Parathyroid adenoma (tissue), 2 donors: ENCODE measurements at regions not wholly inside any gene's neighbourhood (a gene's known extent, or its start where the extent isn't known, plus 50 kb on each side); places are given as distances from the start of the nearest gene placed in this dataset.
A peak's percentile ranks its signal among the peaks of the same experiment; 100 is the strongest.

ENCODE experiments used
- H2AFZ ChIP-seq: fragments of 300-600 bp; sonication (generic); one replicate; pipeline ENCODE4 v1.7.0; 2017; ENCODE audit warnings: antibody characterized with exemption, mild to moderate bottlenecking
- H3K27ac ChIP-seq: fragments of 300-600 bp; sonication (generic); one replicate; pipeline ENCODE4 v1.7.0; 2017
- H3K27me3 ChIP-seq: fragments of 300-600 bp; sonication (generic); one replicate; pipeline ENCODE4 v1.7.0; 2017; ENCODE audit warnings: low read length; ENCODE audit not compliant: control insufficient read depth, insufficient read depth
- H3K36me3 ChIP-seq: fragments of 300-600 bp; sonication (generic); one replicate; pipeline ENCODE4 v1.7.0; 2017; ENCODE audit warnings: low read length; ENCODE audit not compliant: control insufficient read depth, insufficient read depth
- H3K4me1 ChIP-seq: fragments of 300-600 bp; sonication (generic); one replicate; pipeline ENCODE4 v1.7.0; 2017; ENCODE audit warnings: control low read depth
- H3K4me2 ChIP-seq: fragments of 300-600 bp; sonication (generic); one replicate; pipeline ENCODE4 v1.7.0; 2017; ENCODE audit warnings: low read length
- H3K4me3 ChIP-seq: fragments of 300-600 bp; sonication (generic); one replicate; pipeline ENCODE4 v1.7.0; 2017; ENCODE audit warnings: low read depth, low read length
- H3K79me2 ChIP-seq: fragments of 300-600 bp; sonication (generic); one replicate; pipeline ENCODE4 v1.7.0; 2017; ENCODE audit warnings: control low read depth
- H3K9ac ChIP-seq: fragments of 300-600 bp; sonication (generic); one replicate; pipeline ENCODE4 v1.7.0; 2017; ENCODE audit warnings: mild to moderate bottlenecking
- H3K9me3 ChIP-seq: fragments of 300-600 bp; sonication (generic); one replicate; pipeline ENCODE4 v1.7.0; 2017; ENCODE audit warnings: low read length; ENCODE audit not compliant: control insufficient read depth
- TF ChIP-seq, protein P1 (sequence below): fragments of 300-600 bp; sonication (generic); IDR thresholded peaks from one replicate; pipeline ENCODE4 v1.7.0; 2017; ENCODE audit warnings: antibody characterized with exemption, mild to moderate bottlenecking
- donor health status: primary hyperparathyroidism.

- no peak overlapping the region for H3K9ac ChIP-seq
- no peaks in the 10 kb centered on the region for H3K36me3 ChIP-seq
- no peak overlapping the region for H3K4me3 ChIP-seq
- no peaks in the 10 kb centered on the region for H3K27me3 ChIP-seq
- no peak overlapping the region for H2AFZ ChIP-seq
- H3K9me3 ChIP-seq, result no peaks in the 10 kb centered on the region
- H3K27ac ChIP-seq, result no peak overlapping the region
- no peaks in the 10 kb centered on the region for H3K79me2 ChIP-seq
- no peak overlapping the region for H3K4me2 ChIP-seq
- H3K4me1 ChIP-seq, result no peaks in the 10 kb centered on the region
- TF ChIP-seq, protein P1, sequence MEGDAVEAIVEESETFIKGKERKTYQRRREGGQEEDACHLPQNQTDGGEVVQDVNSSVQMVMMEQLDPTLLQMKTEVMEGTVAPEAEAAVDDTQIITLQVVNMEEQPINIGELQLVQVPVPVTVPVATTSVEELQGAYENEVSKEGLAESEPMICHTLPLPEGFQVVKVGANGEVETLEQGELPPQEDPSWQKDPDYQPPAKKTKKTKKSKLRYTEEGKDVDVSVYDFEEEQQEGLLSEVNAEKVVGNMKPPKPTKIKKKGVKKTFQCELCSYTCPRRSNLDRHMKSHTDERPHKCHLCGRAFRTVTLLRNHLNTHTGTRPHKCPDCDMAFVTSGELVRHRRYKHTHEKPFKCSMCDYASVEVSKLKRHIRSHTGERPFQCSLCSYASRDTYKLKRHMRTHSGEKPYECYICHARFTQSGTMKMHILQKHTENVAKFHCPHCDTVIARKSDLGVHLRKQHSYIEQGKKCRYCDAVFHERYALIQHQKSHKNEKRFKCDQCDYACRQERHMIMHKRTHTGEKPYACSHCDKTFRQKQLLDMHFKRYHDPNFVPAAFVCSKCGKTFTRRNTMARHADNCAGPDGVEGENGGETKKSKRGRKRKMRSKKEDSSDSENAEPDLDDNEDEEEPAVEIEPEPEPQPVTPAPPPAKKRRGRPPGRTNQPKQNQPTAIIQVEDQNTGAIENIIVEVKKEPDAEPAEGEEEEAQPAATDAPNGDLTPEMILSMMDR, result no peak
These were observed 566.4 kb upstream of the CDH11 start for GRCh38 chr16:65688301-65688700.

GRCh38 chr16:65684230-65684629, 562.4 kb upstream of the CDH11 start:
- H3K4me1 ChIP-seq, result no peaks in the 10 kb centered on the region
- no peaks in the 10 kb centered on the region for H3K27me3 ChIP-seq
- no peak overlapping the region for H3K9ac ChIP-seq
- H3K79me2 ChIP-seq, result no peaks in the 10 kb centered on the region
- H3K4me3 ChIP-seq, result no peak overlapping the region
- H2AFZ ChIP-seq, result no peak overlapping the region
- no peaks in the 10 kb centered on the region for H3K36me3 ChIP-seq
- H3K9me3 ChIP-seq, result no peaks in the 10 kb centered on the region
- no peak overlapping the region for H3K4me2 ChIP-seq
- no peak overlapping the region for H3K27ac ChIP-seq
- TF ChIP-seq, protein P1, result no peak

DNA sequence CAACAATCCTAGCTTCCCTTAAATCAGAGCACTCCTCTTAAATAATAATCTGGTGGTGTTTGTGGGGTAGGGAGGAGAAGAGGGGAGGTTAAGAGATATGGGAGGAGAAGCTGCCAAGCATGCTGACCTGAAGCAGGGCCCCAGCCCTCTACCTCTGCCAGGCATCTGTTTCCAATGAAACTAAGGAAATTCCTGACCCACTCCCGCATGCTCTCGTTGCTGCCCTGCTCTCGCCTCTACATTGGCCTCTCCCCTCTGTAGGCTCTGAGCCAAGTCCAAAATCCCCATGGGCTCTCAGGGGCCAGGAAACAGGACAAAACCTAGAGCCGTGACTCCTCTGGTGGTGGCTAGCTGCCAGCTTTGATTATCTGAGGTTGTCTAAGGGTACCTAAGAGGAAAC, 559.5 kb upstream of the CDH11 start:
- H3K36me3 ChIP-seq, result no peaks in the 10 kb centered on the region
- H3K9me3 ChIP-seq, result no peaks in the 10 kb centered on the region
- no peaks in the 10 kb centered on the region for H3K27me3 ChIP-seq
- no peak overlapping the region for H3K4me3 ChIP-seq
- TF ChIP-seq, protein P1, result no peak
- H2AFZ ChIP-seq, result peak overlapping the region; percentile 0
- no peak overlapping the region for H3K9ac ChIP-seq
- no peak overlapping the region for H3K4me2 ChIP-seq
- no peaks in the 10 kb centered on the region for H3K4me1 ChIP-seq
- no peaks in the 10 kb centered on the region for H3K79me2 ChIP-seq
- H3K27ac ChIP-seq, result no peak overlapping the region

- Histone ChIP-seq H3K79me2 (no peaks in the 10 kb centered on the region), H3K9ac (no peak overlapping the region), H2AFZ (no peak overlapping the region), H3K9me3 (no peaks in the 10 kb centered on the region), H3K36me3 (no peaks in the 10 kb centered on the region), H3K4me3 (no peak overlapping the region), H3K27ac (no peak overlapping the region), H3K27me3 (no peaks in the 10 kb centered on the region), H3K4me1 (no peaks in the 10 kb centered on the region), H3K4me2 (no peak overlapping the region)
- TF ChIP-seq, protein P1, result no peak
These were observed 557.9 kb upstream of the CDH11 start for GRCh38 chr16:65679785-65680184.

DNA sequence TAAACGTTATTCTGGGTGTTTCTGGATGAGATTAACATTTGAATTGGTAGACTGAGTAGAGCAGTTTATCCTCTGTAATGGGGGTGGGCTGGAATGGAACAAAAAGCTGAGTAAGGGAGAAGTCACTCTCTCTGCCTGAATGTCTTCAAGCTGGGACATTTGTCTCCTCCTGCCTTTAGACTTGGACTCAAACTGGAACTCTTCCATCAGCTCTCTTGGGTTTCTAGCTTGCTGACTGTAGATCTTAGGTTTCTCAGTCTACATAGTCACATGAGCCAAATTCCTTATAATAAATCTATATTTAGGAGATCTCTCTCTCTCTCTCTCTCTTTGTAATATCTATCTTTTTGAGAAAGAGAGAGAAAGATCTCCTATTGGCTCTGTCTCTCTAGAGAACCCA, 553.3 kb upstream of the CDH11 start:
- Histone ChIP-seq H3K9me3 (no peaks in the 10 kb centered on the region), H3K4me3 (no peak overlapping the region), H3K27ac (no peak overlapping the region), H3K79me2 (no peaks in the 10 kb centered on the region), H3K27me3 (no peaks in the 10 kb centered on the region), H3K36me3 (no peaks in the 10 kb centered on the region), H3K9ac (no peak overlapping the region), H3K4me2 (no peak overlapping the region), H2AFZ (no peak overlapping the region), H3K4me1 (no peaks in the 10 kb centered on the region)
- TF ChIP-seq, protein P1, result no peak
